GM21528 (cell line): ENCODE measurements at regions not wholly inside any gene's neighbourhood (a gene's known extent, or its start where the extent isn't known, plus 50 kb on each side); places are given as distances from the start of the nearest gene placed in this dataset.

Experiments used
- ATAC-seq: cut with Tn5 transposase; IDR thresholded peaks from one replicate; pipeline ENCODE4 v1.9.1; 2021; ENCODE audit warnings: mild to moderate bottlenecking, moderate library complexity; ENCODE audit not compliant: unreplicated experiment, low FRiP score

- no peak for ATAC-seq
Measured at GRCh38 chr7:46847126-46847525, 734.8 kb downstream of the TNS3 start.

GRCh38 chr7:46844486-46844885 is 737.4 kb downstream of the TNS3 start:
- no peak for ATAC-seq

GRCh38 chr7:46841248-46841647 is 740.7 kb downstream of the TNS3 start:
- ATAC-seq, result no peak

- ATAC-seq, result no peak
Measured at GRCh38 chr7:46839651-46840050, 742.3 kb downstream of the TNS3 start.

GRCh38 chr7:46838463-46838862 is 743.4 kb downstream of the TNS3 start:
- ATAC-seq, result no peak

- ATAC-seq, result no peak
Measured at GRCh38 chr7:46835556-46835955, 746.4 kb downstream of the TNS3 start.

GRCh38 chr7:46834921-46835320 is 747.0 kb downstream of the TNS3 start:
- ATAC-seq, result no peak

- ATAC-seq, result no peak
Measured at GRCh38 chr7:46833197-46833596, 748.7 kb downstream of the TNS3 start.

- no peak for ATAC-seq
Measured at GRCh38 chr7:46832136-46832535, 749.8 kb downstream of the TNS3 start.

- no peak for ATAC-seq
Measured at GRCh38 chr7:46819819-46820218, 762.1 kb downstream of the TNS3 start.

GRCh38 chr7:46814516-46815250 is 767.2 kb downstream of the TNS3 start:
- ATAC-seq, result no peak

GRCh38 chr7:46812101-46812675 is 769.7 kb downstream of the TNS3 start:
- no peak for ATAC-seq

- ATAC-seq, result no peak
Measured at GRCh38 chr7:46811529-46811928, 770.4 kb downstream of the TNS3 start.

GRCh38 chr7:46810986-46811385 is 770.9 kb downstream of the TNS3 start:
- ATAC-seq, result no peak

GRCh38 chr7:46809886-46810285 is 772.0 kb downstream of the TNS3 start:
- no peak for ATAC-seq

- ATAC-seq, result no peak
Measured at GRCh38 chr7:46806856-46807255, 775.1 kb downstream of the TNS3 start.

- no peak for ATAC-seq
Measured at GRCh38 chr7:46802479-46802878, 779.4 kb downstream of the TNS3 start.

- no peak for ATAC-seq
Measured at GRCh38 chr7:46791188-46791587, 790.7 kb downstream of the TNS3 start.

GRCh38 chr7:46786995-46787394 is 794.9 kb downstream of the TNS3 start:
- no peak for ATAC-seq

GRCh38 chr7:46786221-46786954 is 795.5 kb downstream of the TNS3 start:
- no peak for ATAC-seq

- no peak for ATAC-seq
Measured at GRCh38 chr7:46784732-46785131, 797.2 kb downstream of the TNS3 start.
